GM12873 (cell line): ENCODE measurements at regions not wholly inside any gene's neighbourhood (a gene's known extent, or its start where the extent isn't known, plus 50 kb on each side); places are given as distances from the start of the nearest gene placed in this dataset.

Source experiments
- CTCF ChIP-seq: IDR thresholded peaks from 2 replicates; pipeline ENCODE4 v1.5.1; 2012; ENCODE audit warnings: low read depth, mild to moderate bottlenecking, moderate library complexity, low read length, control low read depth; ENCODE audit not compliant: insufficient read depth; ENCODE audit errors: missing control alignments

- TF ChIP-seq CTCF = no peak
Measured at GRCh38 chr2:163198007-163198406, 359.4 kb upstream of the KCNH7 start.

GRCh38 chr2:163191372-163191771, 352.8 kb upstream of the KCNH7 start:
- peak; percentile 53 for TF ChIP-seq CTCF

- TF ChIP-seq CTCF = no peak
Measured at GRCh38 chr2:163187995-163188655, 349.6 kb upstream of the KCNH7 start.

GRCh38 chr2:163187119-163187518, 348.6 kb upstream of the KCNH7 start:
- no peak for TF ChIP-seq CTCF

GRCh38 chr2:163185160-163185559, 346.6 kb upstream of the KCNH7 start:
- no peak for TF ChIP-seq CTCF

- TF ChIP-seq CTCF = peak; percentile 49
Measured at GRCh38 chr2:163182764-163183354, 344.3 kb upstream of the KCNH7 start.

- no peak for TF ChIP-seq CTCF
Measured at GRCh38 chr2:163177592-163177991, 339.0 kb upstream of the KCNH7 start.

GRCh38 chr2:163175294-163175693, 336.7 kb upstream of the KCNH7 start:
- no peak for TF ChIP-seq CTCF
